Fibroblast of villous mesenchyme (primary cell): ENCODE measurements at regions not wholly inside any gene's neighbourhood (a gene's known extent, or its start where the extent isn't known, plus 50 kb on each side); places are given as distances from the start of the nearest gene placed in this dataset.
"Not testable (repeated sequence)": the region's sequence is repeated elsewhere in the genome, so short reads cannot be mapped to it uniquely, and the experiment has no call there.

Source experiments
- DNase-seq: peaks from one replicate; pipeline ENCODE4 v3.0.0-alpha.2; 2010; ENCODE audit warnings: low read depth
- H3K4me3 ChIP-seq: 2 replicates; pipeline ENCODE4 v1.5.1; 2011; ENCODE audit warnings: low read depth, mild to moderate bottlenecking, low read length
- CTCF ChIP-seq: IDR thresholded peaks from 2 replicates; pipeline ENCODE4 v1.5.1; 2012; ENCODE audit warnings: low read depth, mild to moderate bottlenecking, low read length; ENCODE audit not compliant: insufficient read depth

GRCh38 chr12:89278169-89278568 lies 74.1 kb downstream of the DUSP6 start:
- no peak overlapping the region for H3K4me3 ChIP-seq
- DNase-seq, result no peak
- no peak for TF ChIP-seq CTCF

- no peak for TF ChIP-seq CTCF
- no peak for DNase-seq
- H3K4me3 ChIP-seq, result no peak overlapping the region
Observed at GRCh38 chr12:89276860-89277259, 75.4 kb downstream of the DUSP6 start.

GRCh38 chr12:89273525-89273924 lies 78.8 kb downstream of the DUSP6 start:
- TF ChIP-seq CTCF, result no peak
- H3K4me3 ChIP-seq, result no peak overlapping the region
- no peak for DNase-seq

- H3K4me3 ChIP-seq, result no peak overlapping the region
- DNase-seq, result no peak
- TF ChIP-seq CTCF, result no peak
Observed at GRCh38 chr12:89270548-89270947, 81.8 kb downstream of the DUSP6 start.

- no peak for TF ChIP-seq CTCF
- DNase-seq, result no peak
- H3K4me3 ChIP-seq, result no peak overlapping the region
Observed at GRCh38 chr12:89269174-89269573, 83.1 kb downstream of the DUSP6 start.

- H3K4me3 ChIP-seq, result no peak overlapping the region
- no peak for DNase-seq
- TF ChIP-seq CTCF, result no peak
Observed at GRCh38 chr12:89267404-89267803, 84.9 kb downstream of the DUSP6 start.

- not testable (repeated sequence) for H3K4me3 ChIP-seq, DNase-seq
Observed at GRCh38 chr12:89266574-89267188, 85.6 kb downstream of the DUSP6 start.
